BJ (cell line): ENCODE measurements at regions not wholly inside any gene's neighbourhood (a gene's known extent, or its start where the extent isn't known, plus 50 kb on each side); places are given as distances from the start of the nearest gene placed in this dataset.

Source experiments
- CTCF ChIA-PET: fragments of 350-600 bp; formaldehyde crosslinking; extraction: SDS; loops from one replicate; lab custom pipeline; 2021; ENCODE audit warnings: antibody characterized with exemption, inconsistent platforms; lab: Yijun Ruan, JAX
- POLR2A ChIA-PET: fragments of 300-600 bp; sonication (Branson Sonifier 250); formaldehyde crosslinking; extraction: SDS; loops from one replicate; lab custom pipeline; 2021; ENCODE audit warnings: antibody characterized with exemption; lab: Charles Lee
- DNase-seq: peaks from one replicate; pipeline ENCODE4 v3.0.0-alpha.2; 2011; ENCODE audit warnings: low read depth
- H3K27me3 ChIP-seq: 2 replicates; pipeline ENCODE4 v1.6.0; 2011; ENCODE audit warnings: low read length; ENCODE audit not compliant: control insufficient read depth, insufficient read depth
- H3K36me3 ChIP-seq: 2 replicates; pipeline ENCODE4 v1.5.1; 2011; ENCODE audit warnings: low read length; ENCODE audit not compliant: control insufficient read depth, insufficient read depth
- H3K4me3 ChIP-seq: 2 replicates; pipeline ENCODE4 v1.5.1; 2011; ENCODE audit warnings: low read depth, mild to moderate bottlenecking, control low read depth, low read length
- TF ChIP-seq, protein P1 (sequence below): IDR thresholded peaks from 2 replicates; pipeline ENCODE4 v1.5.1; 2011; ENCODE audit warnings: low read depth, mild to moderate bottlenecking, control low read depth, inconsistent platforms, low read length, moderate library complexity; ENCODE audit not compliant: insufficient read depth

GRCh38 chr5:30596495-30597064, 596.9 kb upstream of the CDH6 start:
- ChIA-PET POLR2A (no interaction called here), CTCF (no interaction called here)
- Histone ChIP-seq H3K36me3 (no peaks in the 10 kb centered on the region), H3K27me3 (no peaks in the 10 kb centered on the region), H3K4me3 (no peak overlapping the region)
- DNase-seq, result no peak
- TF ChIP-seq, protein P1, sequence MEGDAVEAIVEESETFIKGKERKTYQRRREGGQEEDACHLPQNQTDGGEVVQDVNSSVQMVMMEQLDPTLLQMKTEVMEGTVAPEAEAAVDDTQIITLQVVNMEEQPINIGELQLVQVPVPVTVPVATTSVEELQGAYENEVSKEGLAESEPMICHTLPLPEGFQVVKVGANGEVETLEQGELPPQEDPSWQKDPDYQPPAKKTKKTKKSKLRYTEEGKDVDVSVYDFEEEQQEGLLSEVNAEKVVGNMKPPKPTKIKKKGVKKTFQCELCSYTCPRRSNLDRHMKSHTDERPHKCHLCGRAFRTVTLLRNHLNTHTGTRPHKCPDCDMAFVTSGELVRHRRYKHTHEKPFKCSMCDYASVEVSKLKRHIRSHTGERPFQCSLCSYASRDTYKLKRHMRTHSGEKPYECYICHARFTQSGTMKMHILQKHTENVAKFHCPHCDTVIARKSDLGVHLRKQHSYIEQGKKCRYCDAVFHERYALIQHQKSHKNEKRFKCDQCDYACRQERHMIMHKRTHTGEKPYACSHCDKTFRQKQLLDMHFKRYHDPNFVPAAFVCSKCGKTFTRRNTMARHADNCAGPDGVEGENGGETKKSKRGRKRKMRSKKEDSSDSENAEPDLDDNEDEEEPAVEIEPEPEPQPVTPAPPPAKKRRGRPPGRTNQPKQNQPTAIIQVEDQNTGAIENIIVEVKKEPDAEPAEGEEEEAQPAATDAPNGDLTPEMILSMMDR, result no peak

DNA sequence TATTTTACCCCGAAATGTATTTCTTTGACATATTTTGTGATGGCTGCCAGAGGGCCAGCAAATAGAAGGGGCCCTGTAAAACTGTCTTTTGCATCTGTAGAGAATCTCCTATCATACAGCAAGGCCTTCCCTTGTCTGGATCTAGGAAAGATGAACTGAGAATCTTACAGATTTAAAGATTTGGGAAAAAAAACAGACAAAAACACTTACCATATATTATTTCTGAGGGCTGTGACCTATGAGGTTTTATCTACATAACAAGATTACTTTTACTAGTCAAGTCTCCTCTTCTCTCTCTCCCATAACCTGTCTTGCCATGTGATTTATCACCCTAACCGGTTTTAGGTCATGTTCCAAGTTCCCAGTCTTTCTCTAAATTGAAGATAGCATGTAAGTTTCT, 599.2 kb upstream of the CDH6 start:
- no peaks in the 10 kb centered on the region for H3K27me3 ChIP-seq
- TF ChIP-seq, protein P1, result no peak
- no peak overlapping the region for H3K4me3 ChIP-seq
- ChIA-PET CTCF (no interaction called here), POLR2A (no interaction called here)
- DNase-seq, result no peak
- no peaks in the 10 kb centered on the region for H3K36me3 ChIP-seq

DNA sequence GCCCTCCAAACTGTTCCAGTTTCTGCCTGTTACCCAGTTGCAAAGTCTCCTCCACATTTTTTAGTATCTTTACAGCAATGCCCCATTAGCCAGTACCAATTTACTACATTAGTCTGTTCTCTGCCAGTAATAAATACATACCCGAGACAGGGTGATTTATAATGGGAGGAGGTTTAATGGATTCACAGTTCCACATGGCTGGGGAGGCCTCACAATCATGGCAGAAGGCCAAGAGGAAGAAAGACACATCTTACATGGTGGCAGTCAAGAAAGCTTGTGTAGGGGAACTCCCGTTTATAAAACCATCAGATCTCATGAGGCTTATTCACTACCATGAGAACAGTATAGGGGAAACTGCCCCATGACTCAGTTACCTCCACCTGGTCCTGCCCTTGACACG, 600.7 kb upstream of the CDH6 start:
- TF ChIP-seq, protein P1, result no peak
- CTCF ChIA-PET, result no interaction called here
- no peaks in the 10 kb centered on the region for H3K27me3 ChIP-seq
- no peaks in the 10 kb centered on the region for H3K36me3 ChIP-seq
- H3K4me3 ChIP-seq, result no peak overlapping the region
- no peak for DNase-seq
- POLR2A ChIA-PET, result no interaction called here

GRCh38 chr5:30581198-30581935, 612.1 kb upstream of the CDH6 start:
- TF ChIP-seq, protein P1, result no peak
- Histone ChIP-seq H3K4me3 (no peak overlapping the region), H3K27me3 (no peaks in the 10 kb centered on the region), H3K36me3 (no peaks in the 10 kb centered on the region)
- DNase-seq, result no peak
- POLR2A ChIA-PET, result no interaction called here
- CTCF ChIA-PET, result no interaction called here

GRCh38 chr5:30574761-30575160, 618.7 kb upstream of the CDH6 start:
- Histone ChIP-seq H3K27me3 (no peaks in the 10 kb centered on the region), H3K4me3 (no peak overlapping the region), H3K36me3 (no peaks in the 10 kb centered on the region)
- ChIA-PET CTCF (no interaction called here), POLR2A (no interaction called here)
- TF ChIP-seq, protein P1, result no peak
- DNase-seq, result no peak
